Endothelial cell of umbilical vein (primary cell): ENCODE measurements at regions not wholly inside any gene's neighbourhood (a gene's known extent, or its start where the extent isn't known, plus 50 kb on each side); places are given as distances from the start of the nearest gene placed in this dataset.
"Not testable (repeated sequence)": the region's sequence is repeated elsewhere in the genome, so short reads cannot be mapped to it uniquely, and the experiment has no call there.

Experiments
- EZH2 ChIP-seq: IDR thresholded peaks from 2 replicates; pipeline ENCODE4 v1.6.1; 2012; ENCODE audit warnings: borderline replicate concordance, low read depth, mild to moderate bottlenecking, moderate library complexity, low read length, inconsistent platforms; ENCODE audit not compliant: severe bottlenecking
- POLR2A ChIP-seq: IDR thresholded peaks from 2 replicates; pipeline ENCODE4 v1.6.1; 2012; ENCODE audit warnings: low read depth, mild to moderate bottlenecking, control low read depth, low read length
- TF ChIP-seq, protein P1 (sequence below), 2 donors: IDR thresholded peaks; 1 replicate in 1 of 2; 2 replicates in 1 of 2; pipeline ENCODE4 v1.5.1; 2011; ENCODE audit warnings: low read length in 2 of 2, mild to moderate bottlenecking in 2 of 2, moderate library complexity in 2 of 2, control low read depth in 1 of 2, inconsistent platforms in 1 of 2, low read depth in 1 of 2; ENCODE audit not compliant: insufficient read depth in 1 of 2; ENCODE audit errors: extremely low read depth in 1 of 2

DNA sequence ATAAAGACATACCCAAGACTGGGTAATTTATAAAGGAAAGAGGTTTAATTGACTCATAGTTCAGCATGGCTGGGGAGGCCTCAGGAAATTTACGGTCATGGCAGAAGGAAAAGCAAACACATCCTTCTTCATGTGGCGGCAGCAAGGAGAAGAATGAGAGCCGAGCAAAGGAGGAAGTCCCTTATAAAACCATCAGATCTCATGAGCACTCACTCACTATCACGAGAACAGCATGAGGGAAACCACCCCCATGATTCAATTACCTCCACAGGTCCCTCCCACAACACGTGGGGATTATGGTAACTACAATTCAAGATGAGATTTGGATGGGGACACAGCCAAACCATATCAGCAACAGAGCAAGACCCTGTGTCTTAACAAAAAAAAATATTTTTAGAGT lies 98.8 kb upstream of the UBAC2 start:
- TF ChIP-seq EZH2, POLR2A: not testable (repeated sequence)
- TF ChIP-seq, protein P1, sequence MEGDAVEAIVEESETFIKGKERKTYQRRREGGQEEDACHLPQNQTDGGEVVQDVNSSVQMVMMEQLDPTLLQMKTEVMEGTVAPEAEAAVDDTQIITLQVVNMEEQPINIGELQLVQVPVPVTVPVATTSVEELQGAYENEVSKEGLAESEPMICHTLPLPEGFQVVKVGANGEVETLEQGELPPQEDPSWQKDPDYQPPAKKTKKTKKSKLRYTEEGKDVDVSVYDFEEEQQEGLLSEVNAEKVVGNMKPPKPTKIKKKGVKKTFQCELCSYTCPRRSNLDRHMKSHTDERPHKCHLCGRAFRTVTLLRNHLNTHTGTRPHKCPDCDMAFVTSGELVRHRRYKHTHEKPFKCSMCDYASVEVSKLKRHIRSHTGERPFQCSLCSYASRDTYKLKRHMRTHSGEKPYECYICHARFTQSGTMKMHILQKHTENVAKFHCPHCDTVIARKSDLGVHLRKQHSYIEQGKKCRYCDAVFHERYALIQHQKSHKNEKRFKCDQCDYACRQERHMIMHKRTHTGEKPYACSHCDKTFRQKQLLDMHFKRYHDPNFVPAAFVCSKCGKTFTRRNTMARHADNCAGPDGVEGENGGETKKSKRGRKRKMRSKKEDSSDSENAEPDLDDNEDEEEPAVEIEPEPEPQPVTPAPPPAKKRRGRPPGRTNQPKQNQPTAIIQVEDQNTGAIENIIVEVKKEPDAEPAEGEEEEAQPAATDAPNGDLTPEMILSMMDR (IDR thresholded peaks at IDR 0.05; ENCODE audit: extremely low read depth in 1 of 2, insufficient read depth in 1 of 2, low read depth in 1 of 2, low read length in 2 of 2) = not testable (repeated sequence)
